ENCODE measurements at regions not wholly inside any gene's neighbourhood (a gene's known extent, or its start where the extent isn't known, plus 50 kb on each side); places are given as distances from the start of the nearest gene placed in this dataset.

DNA sequence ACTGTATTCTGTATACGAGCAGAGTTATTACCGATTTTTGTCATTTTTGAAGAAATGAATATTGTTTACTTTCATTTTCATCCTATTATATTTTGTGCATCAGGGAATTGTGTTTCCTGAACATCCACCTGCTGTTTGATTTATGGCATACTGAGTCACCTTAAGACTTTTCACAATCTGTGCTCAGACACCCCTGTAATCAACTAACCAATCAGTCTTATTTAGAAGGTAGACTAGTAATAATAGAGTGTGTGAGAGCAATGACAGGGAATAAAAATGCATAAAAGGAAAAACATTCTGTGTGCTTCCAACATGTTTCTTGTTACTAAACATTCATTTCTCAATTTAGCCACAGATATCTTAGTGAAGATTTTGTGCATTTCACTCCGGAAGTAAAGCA, 1413.6 kb upstream of the ACO1 start:
- TF ChIP-seq, protein P1, sequence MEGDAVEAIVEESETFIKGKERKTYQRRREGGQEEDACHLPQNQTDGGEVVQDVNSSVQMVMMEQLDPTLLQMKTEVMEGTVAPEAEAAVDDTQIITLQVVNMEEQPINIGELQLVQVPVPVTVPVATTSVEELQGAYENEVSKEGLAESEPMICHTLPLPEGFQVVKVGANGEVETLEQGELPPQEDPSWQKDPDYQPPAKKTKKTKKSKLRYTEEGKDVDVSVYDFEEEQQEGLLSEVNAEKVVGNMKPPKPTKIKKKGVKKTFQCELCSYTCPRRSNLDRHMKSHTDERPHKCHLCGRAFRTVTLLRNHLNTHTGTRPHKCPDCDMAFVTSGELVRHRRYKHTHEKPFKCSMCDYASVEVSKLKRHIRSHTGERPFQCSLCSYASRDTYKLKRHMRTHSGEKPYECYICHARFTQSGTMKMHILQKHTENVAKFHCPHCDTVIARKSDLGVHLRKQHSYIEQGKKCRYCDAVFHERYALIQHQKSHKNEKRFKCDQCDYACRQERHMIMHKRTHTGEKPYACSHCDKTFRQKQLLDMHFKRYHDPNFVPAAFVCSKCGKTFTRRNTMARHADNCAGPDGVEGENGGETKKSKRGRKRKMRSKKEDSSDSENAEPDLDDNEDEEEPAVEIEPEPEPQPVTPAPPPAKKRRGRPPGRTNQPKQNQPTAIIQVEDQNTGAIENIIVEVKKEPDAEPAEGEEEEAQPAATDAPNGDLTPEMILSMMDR (IDR thresholded peaks at IDR 0.05) = no peak
- no peak for TF ChIP-seq POLR2AphosphoS5 (IDR thresholded peaks at IDR 0.05)

Data from prostate gland (tissue), 2 donors.